ENCODE measurements at regions not wholly inside any gene's neighbourhood (a gene's known extent, or its start where the extent isn't known, plus 50 kb on each side); places are given as distances from the start of the nearest gene placed in this dataset.

GRCh38 chr12:90871726-90872096, 83.3 kb downstream of the CCER1 start:
- Histone ChIP-seq H3K79me2 (ENCODE audit: control insufficient read depth, low read length) (no peaks in the 10 kb centered on the region), H3K27me3 (ENCODE audit: control insufficient read depth, low read length) (no peaks in the 10 kb centered on the region), H3F3A (ENCODE audit: control insufficient read depth, insufficient read depth) (no peaks in the 10 kb centered on the region), H3K4me3 (ENCODE audit: low read length) (no peak overlapping the region), H3K4me1 (ENCODE audit: control insufficient read depth, low read length) (no peaks in the 10 kb centered on the region), H3K36me3 (ENCODE audit: control insufficient read depth, low read length) (no peaks in the 10 kb centered on the region), H3K9me2 (replicated peaks; ENCODE audit: control insufficient read depth, low read length) (no peaks in the 10 kb centered on the region), H3K4me2 (ENCODE audit: low read length) (no peak overlapping the region), H3K9me3 (ENCODE audit: control insufficient read depth, insufficient read depth, low read length) (no peaks in the 10 kb centered on the region), H4K20me1 (ENCODE audit: control insufficient read depth, insufficient read depth, low read depth, low read length) (no peaks in the 10 kb centered on the region), H3K27ac (ENCODE audit: low read depth, low read length) (no peak overlapping the region)
- TF ChIP-seq EZH2phosphoT487 (IDR thresholded peaks at IDR 0.05; ENCODE audit: borderline replicate concordance, low read length): no peak
- TF ChIP-seq CTCF (IDR thresholded peaks at IDR 0.05; ENCODE audit: low read depth, low read length, poor library complexity, severe bottlenecking): no peak

- Histone ChIP-seq H3K27me3 (ENCODE audit: control insufficient read depth, low read length) (no peaks in the 10 kb centered on the region), H3K36me3 (ENCODE audit: control insufficient read depth, low read length) (no peaks in the 10 kb centered on the region), H3K79me2 (ENCODE audit: control insufficient read depth, low read length) (no peaks in the 10 kb centered on the region), H3K4me2 (ENCODE audit: low read length) (no peak overlapping the region), H3K4me3 (ENCODE audit: low read length) (no peak overlapping the region), H3K9me3 (ENCODE audit: control insufficient read depth, insufficient read depth, low read length) (no peaks in the 10 kb centered on the region), H3K4me1 (ENCODE audit: control insufficient read depth, low read length) (no peaks in the 10 kb centered on the region), H3K27ac (ENCODE audit: low read depth, low read length) (no peak overlapping the region), H3F3A (ENCODE audit: control insufficient read depth, insufficient read depth) (no peaks in the 10 kb centered on the region), H4K20me1 (ENCODE audit: control insufficient read depth, insufficient read depth, low read depth, low read length) (no peaks in the 10 kb centered on the region), H3K9me2 (replicated peaks; ENCODE audit: control insufficient read depth, low read length) (no peaks in the 10 kb centered on the region)
- no peak for TF ChIP-seq EZH2phosphoT487 (IDR thresholded peaks at IDR 0.05; ENCODE audit: borderline replicate concordance, low read length)
- TF ChIP-seq CTCF (IDR thresholded peaks at IDR 0.05; ENCODE audit: low read depth, low read length, poor library complexity, severe bottlenecking): no peak
Measured at GRCh38 chr12:90870971-90871725, 83.8 kb downstream of the CCER1 start.

DNA sequence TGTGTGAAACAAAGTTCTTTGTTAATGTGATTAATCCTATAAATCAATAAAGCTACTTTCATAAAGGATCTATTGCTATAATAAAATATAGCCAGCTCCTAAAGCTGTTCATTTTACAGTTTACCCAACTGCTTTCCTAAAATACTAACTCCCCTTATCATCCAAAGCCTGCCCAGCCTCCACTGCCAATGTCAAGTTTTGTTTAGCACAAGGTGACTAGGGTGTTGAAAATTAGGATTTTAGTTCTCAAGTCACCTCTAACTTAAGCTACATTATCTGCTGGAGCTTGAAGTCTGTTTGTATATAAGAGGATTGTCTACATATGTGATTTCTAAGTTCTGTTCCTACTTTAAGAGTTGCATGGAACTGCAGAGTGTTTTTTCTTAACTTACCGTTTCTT, 86.3 kb downstream of the CCER1 start:
- Histone ChIP-seq H3K79me2 (ENCODE audit: control insufficient read depth, low read length) (no peaks in the 10 kb centered on the region), H3K4me3 (ENCODE audit: low read length) (no peak overlapping the region), H3K9me3 (ENCODE audit: control insufficient read depth, insufficient read depth, low read length) (no peaks in the 10 kb centered on the region), H3K36me3 (ENCODE audit: control insufficient read depth, low read length) (no peaks in the 10 kb centered on the region), H3K9me2 (replicated peaks; ENCODE audit: control insufficient read depth, low read length) (no peaks in the 10 kb centered on the region), H3K27ac (ENCODE audit: low read depth, low read length) (no peak overlapping the region), H3K4me2 (ENCODE audit: low read length) (no peak overlapping the region), H4K20me1 (ENCODE audit: control insufficient read depth, insufficient read depth, low read depth, low read length) (no peaks in the 10 kb centered on the region), H3K27me3 (ENCODE audit: control insufficient read depth, low read length) (no peaks in the 10 kb centered on the region), H3F3A (ENCODE audit: control insufficient read depth, insufficient read depth) (no peaks in the 10 kb centered on the region), H3K4me1 (ENCODE audit: control insufficient read depth, low read length) (no peaks in the 10 kb centered on the region)
- TF ChIP-seq EZH2phosphoT487 (IDR thresholded peaks at IDR 0.05; ENCODE audit: borderline replicate concordance, low read length): no peak
- TF ChIP-seq CTCF (IDR thresholded peaks at IDR 0.05; ENCODE audit: low read depth, low read length, poor library complexity, severe bottlenecking): no peak
